H1 (cell line): ENCODE measurements at regions not wholly inside any gene's neighbourhood (a gene's known extent, or its start where the extent isn't known, plus 50 kb on each side); places are given as distances from the start of the nearest gene placed in this dataset.

Source experiments
- BCL11A ChIP-seq, 2 experiments: IDR thresholded peaks; one replicate each; pipeline ENCODE4 v1.6.1; 2011; ENCODE audit warnings: low read depth in 2 of 2, low read length in 2 of 2, mild to moderate bottlenecking in 2 of 2
- CEBPB ChIP-seq: IDR thresholded peaks from 2 replicates; pipeline ENCODE4 v1.6.1; 2012; ENCODE audit warnings: low read depth, low read length
- CHD1 ChIP-seq: IDR thresholded peaks from 2 replicates; pipeline ENCODE4 v1.6.1; 2012; ENCODE audit warnings: low read depth, low read length, improper control_type of control experiment
- EP300 ChIP-seq, 2 experiments: IDR thresholded peaks; 1 replicate in 1 of 2; 2 replicates in 1 of 2; pipeline ENCODE4 v1.6.1; 2011 to 2012; ENCODE audit warnings: low read depth in 2 of 2, low read length in 2 of 2, mild to moderate bottlenecking in 2 of 2, borderline replicate concordance in 1 of 2, inconsistent platforms in 1 of 2, moderate library complexity in 1 of 2
- JUN ChIP-seq: IDR thresholded peaks from 2 replicates; pipeline ENCODE4 v1.6.1; 2011; ENCODE audit warnings: low read depth, mild to moderate bottlenecking, improper control_type of control experiment, low read length
- POLR2A ChIP-seq, 2 experiments: IDR thresholded peaks; 1 replicate in 1 of 2; 2 replicates in 1 of 2; pipeline ENCODE4 v1.6.1; 2011; ENCODE audit warnings: low read depth in 2 of 2, low read length in 2 of 2, mild to moderate bottlenecking in 2 of 2; ENCODE audit errors: control extremely low read depth in 1 of 2
- POLR2AphosphoS5 ChIP-seq: IDR thresholded peaks from 2 replicates; pipeline ENCODE4 v1.6.1; 2011; ENCODE audit warnings: low read depth, low read length
- SIX5 ChIP-seq: IDR thresholded peaks from 2 replicates; pipeline ENCODE4 v1.6.1; 2011; ENCODE audit warnings: mild to moderate bottlenecking, low read depth, low read length
- SP1 ChIP-seq: IDR thresholded peaks from 2 replicates; pipeline ENCODE4 v1.6.1; 2011; ENCODE audit warnings: low read depth, low read length
- SUZ12 ChIP-seq: fragments of 200-600 bp; sonication (generic); IDR thresholded peaks from 2 replicates; pipeline ENCODE4 v1.6.1; 2012; ENCODE audit warnings: mild to moderate bottlenecking, inconsistent platforms, low read length, moderate library complexity, mixed read lengths
- YY1 ChIP-seq: IDR thresholded peaks from 2 replicates; pipeline ENCODE4 v1.6.1; 2011; ENCODE audit warnings: low read depth, mild to moderate bottlenecking, low read length
- TF ChIP-seq, protein P1 (sequence below), 3 experiments: IDR thresholded peaks; 1 replicate in 2 of 3; 2 replicates in 1 of 3; pipeline versions ENCODE4 v1.5.1 to v1.6.1; 2011; ENCODE audit warnings: low read length in 3 of 3, mild to moderate bottlenecking in 3 of 3, inconsistent platforms in 2 of 3, low read depth in 1 of 3, moderate library complexity in 1 of 3; ENCODE audit not compliant: insufficient read depth in 1 of 3; ENCODE audit errors: control extremely low read depth in 1 of 3
- TF ChIP-seq, protein P2 (sequence below): IDR thresholded peaks from 2 replicates; pipeline ENCODE4 v1.6.1; 2012; ENCODE audit warnings: inconsistent platforms
- TF ChIP-seq, protein P3 (sequence below): IDR thresholded peaks from 2 replicates; pipeline ENCODE4 v1.6.1; 2011; ENCODE audit warnings: low read length, improper control_type of control experiment

DNA sequence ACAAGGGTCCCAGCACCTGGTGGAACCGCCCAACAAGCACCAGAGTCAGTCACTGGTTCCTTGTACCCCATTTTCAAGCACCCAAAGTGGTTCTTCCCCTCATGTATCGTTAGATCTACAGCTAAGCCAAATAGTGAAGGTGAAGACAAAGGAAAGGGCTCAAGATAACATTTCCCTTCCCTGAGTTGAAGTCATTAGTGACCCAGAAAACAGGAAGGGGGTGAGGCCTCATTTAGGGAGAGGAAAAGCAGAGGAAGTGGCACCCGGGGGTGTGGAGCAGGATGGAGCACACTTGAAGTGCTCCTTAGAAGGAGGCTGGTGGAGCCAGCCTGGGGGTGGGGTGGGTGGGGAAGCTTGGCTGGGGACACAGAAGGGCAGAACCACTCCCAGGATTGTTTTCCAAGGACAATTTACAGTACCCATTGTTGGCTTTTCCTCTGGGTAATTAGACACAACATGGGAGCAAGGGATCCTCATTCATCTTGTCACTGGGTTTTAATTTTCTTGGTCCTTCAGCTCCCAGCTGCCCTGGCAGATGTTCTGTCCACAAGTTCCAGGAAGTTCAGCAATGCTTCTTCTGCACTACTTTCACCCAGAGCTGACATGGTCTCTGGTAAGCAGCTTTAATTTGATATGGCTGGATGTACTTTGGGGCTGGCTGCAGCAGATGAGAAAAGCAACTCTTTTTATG, 73.3 kb upstream of the CD93 start:
- TF ChIP-seq SP1 (no peak), POLR2A (IDR thresholded peaks at IDR 0.05; ENCODE audit: control extremely low read depth in 1 of 2, low read depth in 2 of 2, low read length in 2 of 2) (no peak), YY1 (no peak), JUN (no peak), BCL11A (IDR thresholded peaks at IDR 0.05; ENCODE audit: low read depth in 2 of 2, low read length in 2 of 2) (no peak), POLR2AphosphoS5 (no peak), CHD1 (no peak), SIX5 (no peak), CEBPB (no peak), SUZ12 (no peak), EP300 (IDR thresholded peaks at IDR 0.05; ENCODE audit: borderline replicate concordance in 1 of 2, low read depth in 2 of 2, low read length in 2 of 2) (no peak)
- TF ChIP-seq, protein P1, sequence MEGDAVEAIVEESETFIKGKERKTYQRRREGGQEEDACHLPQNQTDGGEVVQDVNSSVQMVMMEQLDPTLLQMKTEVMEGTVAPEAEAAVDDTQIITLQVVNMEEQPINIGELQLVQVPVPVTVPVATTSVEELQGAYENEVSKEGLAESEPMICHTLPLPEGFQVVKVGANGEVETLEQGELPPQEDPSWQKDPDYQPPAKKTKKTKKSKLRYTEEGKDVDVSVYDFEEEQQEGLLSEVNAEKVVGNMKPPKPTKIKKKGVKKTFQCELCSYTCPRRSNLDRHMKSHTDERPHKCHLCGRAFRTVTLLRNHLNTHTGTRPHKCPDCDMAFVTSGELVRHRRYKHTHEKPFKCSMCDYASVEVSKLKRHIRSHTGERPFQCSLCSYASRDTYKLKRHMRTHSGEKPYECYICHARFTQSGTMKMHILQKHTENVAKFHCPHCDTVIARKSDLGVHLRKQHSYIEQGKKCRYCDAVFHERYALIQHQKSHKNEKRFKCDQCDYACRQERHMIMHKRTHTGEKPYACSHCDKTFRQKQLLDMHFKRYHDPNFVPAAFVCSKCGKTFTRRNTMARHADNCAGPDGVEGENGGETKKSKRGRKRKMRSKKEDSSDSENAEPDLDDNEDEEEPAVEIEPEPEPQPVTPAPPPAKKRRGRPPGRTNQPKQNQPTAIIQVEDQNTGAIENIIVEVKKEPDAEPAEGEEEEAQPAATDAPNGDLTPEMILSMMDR (IDR thresholded peaks at IDR 0.05; ENCODE audit: control extremely low read depth in 1 of 3, insufficient read depth in 1 of 3, low read depth in 1 of 3, low read length in 3 of 3): no peak
- TF ChIP-seq, protein P2, sequence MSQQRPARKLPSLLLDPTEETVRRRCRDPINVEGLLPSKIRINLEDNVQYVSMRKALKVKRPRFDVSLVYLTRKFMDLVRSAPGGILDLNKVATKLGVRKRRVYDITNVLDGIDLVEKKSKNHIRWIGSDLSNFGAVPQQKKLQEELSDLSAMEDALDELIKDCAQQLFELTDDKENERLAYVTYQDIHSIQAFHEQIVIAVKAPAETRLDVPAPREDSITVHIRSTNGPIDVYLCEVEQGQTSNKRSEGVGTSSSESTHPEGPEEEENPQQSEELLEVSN: no peak
- TF ChIP-seq, protein P3, sequence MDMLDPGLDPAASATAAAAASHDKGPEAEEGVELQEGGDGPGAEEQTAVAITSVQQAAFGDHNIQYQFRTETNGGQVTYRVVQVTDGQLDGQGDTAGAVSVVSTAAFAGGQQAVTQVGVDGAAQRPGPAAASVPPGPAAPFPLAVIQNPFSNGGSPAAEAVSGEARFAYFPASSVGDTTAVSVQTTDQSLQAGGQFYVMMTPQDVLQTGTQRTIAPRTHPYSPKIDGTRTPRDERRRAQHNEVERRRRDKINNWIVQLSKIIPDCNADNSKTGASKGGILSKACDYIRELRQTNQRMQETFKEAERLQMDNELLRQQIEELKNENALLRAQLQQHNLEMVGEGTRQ: no peak
